Mesenchymal stem cell (in vitro differentiated cells and primary cell): ENCODE measurements at regions not wholly inside any gene's neighbourhood (a gene's known extent, or its start where the extent isn't known, plus 50 kb on each side); places are given as distances from the start of the nearest gene placed in this dataset.

ENCODE experiments used
- DNase-seq: peaks from one replicate; pipeline ENCODE4 v3.0.0-alpha.2; 2013
- H2AFZ ChIP-seq: one replicate; pipeline ENCODE4 v1.6.1; 2013; ENCODE audit warnings: low read depth, mild to moderate bottlenecking, control low read depth, inconsistent platforms, low read length, moderate library complexity
- H2AK5ac ChIP-seq: 2 replicates; pipeline ENCODE4 v1.6.1; 2013; ENCODE audit warnings: low read length, moderate library complexity, mild to moderate bottlenecking, inconsistent platforms; ENCODE audit not compliant: severe bottlenecking
- H2BK120ac ChIP-seq: one replicate; pipeline ENCODE4 v1.6.1; 2013; ENCODE audit warnings: low read depth, mild to moderate bottlenecking, inconsistent platforms, low read length, moderate library complexity
- H2BK12ac ChIP-seq, 2 experiments: one replicate each; pipeline ENCODE4 v1.6.1; 2013; ENCODE audit warnings: inconsistent platforms in 2 of 2, low read length in 2 of 2, mild to moderate bottlenecking in 2 of 2, moderate library complexity in 2 of 2, control low read depth in 1 of 2
- H2BK15ac ChIP-seq: one replicate; pipeline ENCODE4 v1.6.1; 2013; ENCODE audit warnings: mild to moderate bottlenecking, low read depth, inconsistent platforms; ENCODE audit not compliant: poor library complexity, severe bottlenecking
- H2BK5ac ChIP-seq: 2 replicates; pipeline ENCODE4 v1.6.1; 2013; ENCODE audit warnings: low read depth, mild to moderate bottlenecking, low read length, control low read depth, inconsistent platforms; ENCODE audit not compliant: poor library complexity, severe bottlenecking
- H3K14ac ChIP-seq, 2 experiments: one replicate each; pipeline ENCODE4 v1.6.1; 2013; ENCODE audit warnings: inconsistent platforms in 2 of 2, low read length in 2 of 2, control low read depth in 1 of 2, mild to moderate bottlenecking in 1 of 2, moderate library complexity in 1 of 2
- H3K18ac ChIP-seq, 2 experiments: one replicate each; pipeline ENCODE4 v1.6.1; 2013; ENCODE audit warnings: inconsistent platforms in 2 of 2, low read length in 2 of 2, control low read depth in 1 of 2, low read depth in 1 of 2, mild to moderate bottlenecking in 1 of 2
- H3K23ac ChIP-seq, 2 experiments: one replicate each; pipeline ENCODE4 v1.6.1; 2013; ENCODE audit warnings: inconsistent platforms in 2 of 2, low read length in 2 of 2, mild to moderate bottlenecking in 2 of 2, moderate library complexity in 2 of 2, control low read depth in 1 of 2
- H3K27ac ChIP-seq: 2 replicates; pipeline ENCODE4 v1.5.1; 2013; ENCODE audit warnings: mild to moderate bottlenecking, moderate library complexity, low read length, control low read depth, inconsistent platforms; ENCODE audit not compliant: poor library complexity, severe bottlenecking
- H3K27me3 ChIP-seq, 2 experiments: 2 replicates each; pipeline versions ENCODE4 v1.6.1 to v1.7.0; 2013; ENCODE audit warnings: low read length in 2 of 2, mild to moderate bottlenecking in 2 of 2, moderate library complexity in 2 of 2, control low read depth in 1 of 2, inconsistent platforms in 1 of 2; ENCODE audit not compliant: control insufficient read depth in 1 of 2, insufficient read depth in 1 of 2
- H3K36me3 ChIP-seq, 2 experiments: 2 replicates each; pipeline versions ENCODE4 v1.6.1 to v1.7.0; 2013; ENCODE audit warnings: low read length in 2 of 2, control low read depth in 1 of 2, inconsistent platforms in 1 of 2, low read depth in 1 of 2, mild to moderate bottlenecking in 1 of 2; ENCODE audit not compliant: insufficient read depth in 2 of 2, control insufficient read depth in 1 of 2
- H3K4ac ChIP-seq, 2 experiments: one replicate each; pipeline ENCODE4 v1.6.1; 2013; ENCODE audit warnings: inconsistent platforms in 2 of 2, low read length in 2 of 2, mild to moderate bottlenecking in 2 of 2, moderate library complexity in 2 of 2, control low read depth in 1 of 2, low read depth in 1 of 2
- H3K4me1 ChIP-seq: 2 replicates; pipeline ENCODE4 v1.6.1; 2013; ENCODE audit warnings: low read depth, low read length, control low read depth; ENCODE audit not compliant: control insufficient read depth, insufficient read depth
- H3K4me2 ChIP-seq: 2 replicates; pipeline ENCODE4 v1.6.1; 2013; ENCODE audit warnings: low read length, mild to moderate bottlenecking, inconsistent platforms; ENCODE audit not compliant: poor library complexity, severe bottlenecking
- H3K4me3 ChIP-seq, 2 experiments: 2 replicates each; pipeline versions ENCODE4 v1.5.1 to v1.7.0; 2013; ENCODE audit warnings: low read length in 2 of 2, mild to moderate bottlenecking in 2 of 2, control low read depth in 1 of 2, low read depth in 1 of 2; ENCODE audit not compliant: insufficient read depth in 1 of 2
- H3K79me1 ChIP-seq: replicated peaks from 2 replicates; pipeline ENCODE4 v1.6.1; 2013; ENCODE audit warnings: mild to moderate bottlenecking, control low read depth, low read length, inconsistent platforms; ENCODE audit not compliant: poor library complexity, severe bottlenecking
- H3K9ac ChIP-seq: 2 replicates; pipeline ENCODE4 v1.7.0; 2013; ENCODE audit warnings: mild to moderate bottlenecking, low read length, moderate library complexity
- H3K9me3 ChIP-seq: 2 replicates; pipeline ENCODE4 v1.7.0; 2013; ENCODE audit warnings: mild to moderate bottlenecking, low read length; ENCODE audit not compliant: control insufficient read depth
- H4K8ac ChIP-seq: one replicate; pipeline ENCODE4 v1.6.1; 2013; ENCODE audit warnings: inconsistent platforms, mild to moderate bottlenecking, low read length, moderate library complexity
- H4K91ac ChIP-seq: one replicate; pipeline ENCODE4 v1.6.1; 2013; ENCODE audit warnings: mild to moderate bottlenecking, low read length, inconsistent platforms
- WGBS: methylation state at CpG from one replicate; pipeline ENCODE4 v1.1.7; 2013; ENCODE audit warnings: mixed read lengths; 5-methylcytosine and 5-hydroxymethylcytosine counted together

- Histone ChIP-seq H3K9me3 (no peaks in the 10 kb centered on the region), H3K9ac (no peak overlapping the region), H3K27ac (no peak overlapping the region), H3K27me3 (no peaks in the 10 kb centered on the region), H4K8ac (no peak overlapping the region), H4K91ac (no peak overlapping the region), H3K36me3 (no peaks in the 10 kb centered on the region), H3K14ac (no peak overlapping the region), H2BK120ac (no peak overlapping the region), H3K4me2 (no peak overlapping the region), H3K4me3 (no peak overlapping the region), H2BK5ac (no peak overlapping the region), H2AFZ (no peak overlapping the region), H2AK5ac (no peak overlapping the region), H3K4me1 (no peaks in the 10 kb centered on the region), H2BK12ac (no peak overlapping the region), H3K4ac (no peak overlapping the region), H3K79me1 (no peaks in the 10 kb centered on the region), H2BK15ac (no peak overlapping the region), H3K23ac (no peak overlapping the region), H3K18ac (no peak overlapping the region)
- DNase-seq: no peak
- 77% methylated on average over 5 of the region's 5 CpGs for WGBS
Observed at GRCh38 chr10:105506262-105506661, 865.2 kb downstream of the SORCS3 start.

GRCh38 chr10:105503714-105504113 is 862.6 kb downstream of the SORCS3 start:
- Histone ChIP-seq H4K91ac (no peak overlapping the region), H3K23ac (no peak overlapping the region)

GRCh38 chr10:105502058-105502457 is 861.0 kb downstream of the SORCS3 start:
- H3K4me1 ChIP-seq: no peaks in the 10 kb centered on the region
- H3K9me3 ChIP-seq: peaks cover 2% of the 10 kb centered on the region
- H3K23ac ChIP-seq: no peak overlapping the region
- no peak for DNase-seq
- 52% methylated on average over 1 of the region's 3 CpGs for WGBS
- H2AK5ac ChIP-seq: no peak overlapping the region
- H3K4me3 ChIP-seq: no peak overlapping the region
- H3K14ac ChIP-seq: no peak overlapping the region
- no peak overlapping the region for H3K18ac ChIP-seq
- no peak overlapping the region for H2AFZ ChIP-seq
- no peaks in the 10 kb centered on the region for H3K36me3 ChIP-seq
- no peak overlapping the region for H3K9ac ChIP-seq
- no peak overlapping the region for H4K91ac ChIP-seq
- H3K79me1 ChIP-seq: no peaks in the 10 kb centered on the region
- H4K8ac ChIP-seq: no peak overlapping the region
- no peak overlapping the region for H2BK5ac ChIP-seq
- no peak overlapping the region for H2BK15ac ChIP-seq
- H3K27ac ChIP-seq: no peak overlapping the region
- H3K4ac ChIP-seq: no peak overlapping the region
- no peak overlapping the region for H2BK12ac ChIP-seq
- H3K27me3 ChIP-seq: no peaks in the 10 kb centered on the region
- H3K4me2 ChIP-seq: no peak overlapping the region
- H2BK120ac ChIP-seq: no peak overlapping the region

More at GRCh38 chr10:105503714-105504113, 862.6 kb downstream of the SORCS3 start:
- Histone ChIP-seq H3K4me2 (no peak overlapping the region), H3K9me3 (no peaks in the 10 kb centered on the region), H2BK15ac (no peak overlapping the region), H2BK5ac (no peak overlapping the region), H3K79me1 (no peaks in the 10 kb centered on the region), H3K4me1 (no peaks in the 10 kb centered on the region), H2AK5ac (no peak overlapping the region), H3K4me3 (no peak overlapping the region), H3K27me3 (no peaks in the 10 kb centered on the region), H3K9ac (no peak overlapping the region), H3K27ac (no peak overlapping the region), H3K4ac (no peak overlapping the region), H3K14ac (no peak overlapping the region), H4K8ac (no peak overlapping the region), H3K36me3 (no peaks in the 10 kb centered on the region), H3K18ac (no peak overlapping the region), H2AFZ (no peak overlapping the region), H2BK120ac (no peak overlapping the region), H2BK12ac (no peak overlapping the region)
- DNase-seq: no peak

- 91% methylated on average over 3 of the region's 4 CpGs for WGBS
- no peak overlapping the region for H2AK5ac ChIP-seq
- no peak overlapping the region for H3K4ac ChIP-seq
- peaks cover 2% of the 10 kb centered on the region for H3K9me3 ChIP-seq
- no peak overlapping the region for H3K4me3 ChIP-seq
- no peak overlapping the region for H2BK120ac ChIP-seq
- H4K91ac ChIP-seq: no peak overlapping the region
- H2AFZ ChIP-seq: no peak overlapping the region
- DNase-seq: no peak
- H3K23ac ChIP-seq: no peak overlapping the region
- no peak overlapping the region for H3K4me2 ChIP-seq
- no peaks in the 10 kb centered on the region for H3K36me3 ChIP-seq
- H3K27ac ChIP-seq: no peak overlapping the region
- H3K79me1 ChIP-seq: no peaks in the 10 kb centered on the region
- H3K14ac ChIP-seq: no peak overlapping the region
- no peak overlapping the region for H2BK12ac ChIP-seq
- H3K27me3 ChIP-seq: no peaks in the 10 kb centered on the region
- no peaks in the 10 kb centered on the region for H3K4me1 ChIP-seq
- no peak overlapping the region for H2BK5ac ChIP-seq
- H3K9ac ChIP-seq: no peak overlapping the region
- no peak overlapping the region for H2BK15ac ChIP-seq
- no peak overlapping the region for H3K18ac ChIP-seq
- no peak overlapping the region for H4K8ac ChIP-seq
Observed at GRCh38 chr10:105494944-105495343, 853.9 kb downstream of the SORCS3 start.
